Activated B cell treated with CpG ODN at 0.5 μM for 24 hours (primary cell): ENCODE measurements at regions not wholly inside any gene's neighbourhood (a gene's known extent, or its start where the extent isn't known, plus 50 kb on each side); places are given as distances from the start of the nearest gene placed in this dataset.

Source experiments
- ATAC-seq: fragments of 200-7000 bp; cut with Tn5 transposase; one replicate; pipeline ENCODE4 v1.10.0; 2021; ENCODE audit warnings: low read depth, mild to moderate bottlenecking, moderate library complexity
- CTCF ChIA-PET: fragments of 350-600 bp; sonication (Branson Sonifier 250); formaldehyde crosslinking; loops from one replicate; lab custom pipeline; 2021; ENCODE audit warnings: antibody characterized with exemption; lab: Charles Lee
- POLR2A ChIA-PET: fragments of 350-600 bp; sonication (Branson Sonifier 250); formaldehyde crosslinking; loops from one replicate; lab custom pipeline; 2021; ENCODE audit warnings: antibody characterized with exemption; lab: Charles Lee
- DNase-seq: peaks from one replicate; pipeline ENCODE4 v3.0.0; 2022
- H3K27ac Mint-ChIP-seq: one replicate; pipeline ENCODE4 v1.8.0; 2020; ENCODE audit warnings: mixed read lengths
- H3K27me3 Mint-ChIP-seq: one replicate; pipeline ENCODE4 v1.8.0; 2021; ENCODE audit warnings: mixed read lengths
- H3K36me3 Mint-ChIP-seq: one replicate; pipeline ENCODE4 v1.8.0; 2021; ENCODE audit warnings: low read depth, mixed read lengths
- H3K4me1 Mint-ChIP-seq: one replicate; pipeline ENCODE4 v1.8.0; 2021; ENCODE audit warnings: mixed read lengths
- H3K4me3 Mint-ChIP-seq: one replicate; pipeline ENCODE4 v1.8.0; 2020; ENCODE audit warnings: mild to moderate bottlenecking, mixed read lengths
- H3K9me3 Mint-ChIP-seq: one replicate; pipeline ENCODE4 v1.8.0; 2020; ENCODE audit warnings: mixed read lengths
- CTCF ChIP-seq: fragments of 200-600 bp; IDR thresholded peaks from one replicate; pipeline ENCODE4 v1.8.0; 2022; ENCODE audit warnings: antibody characterized with exemption, mild to moderate bottlenecking
- intact Hi-C: fragments of 100-400 bp; cut with micrococcal nuclease; formaldehyde crosslinking; loops from one replicate; pipeline ENCODE4 v1.15.1; 2024

DNA sequence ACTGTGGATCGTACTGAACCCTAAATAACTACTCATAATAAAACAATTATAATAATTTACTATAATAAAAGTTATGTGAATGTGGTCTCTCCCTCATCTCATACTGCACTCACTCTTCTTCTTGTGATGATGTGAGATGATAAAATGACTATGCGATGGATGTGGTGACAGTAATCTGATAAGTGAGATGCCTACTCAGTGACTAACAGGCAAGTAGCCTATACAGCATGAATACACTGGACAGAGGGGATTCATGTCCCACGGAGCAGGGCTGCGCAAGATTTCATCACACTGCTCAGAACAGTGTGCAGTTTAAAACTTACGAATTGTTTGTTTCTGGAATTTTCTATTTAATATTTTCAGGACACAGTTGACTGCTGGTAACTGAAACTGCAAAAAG lies 304.0 kb downstream of the DUSP10 start:
- intact Hi-C loops, result loop anchor here (5.0 kb wide), 1 partner anchor 281 kb away; no protein-coding TSS in a partner anchor
- ChIA-PET CTCF (no interaction called here), POLR2A (interaction anchor here (1.1 to 2.2 kb wide), 3 partner anchors 304 to 555 kb away, joined by 4 to 8 read pairs (median 6); partner anchors contain the start of gene DUSP10)
- no peak for DNase-seq
- no peak for TF ChIP-seq CTCF
- H3K4me1 Mint-ChIP-seq, result peaks cover 31% of the 10 kb centered on the region
- H3K36me3 Mint-ChIP-seq, result no peaks in the 10 kb centered on the region
- ATAC-seq, result no peak
- no peak overlapping the region for H3K27ac Mint-ChIP-seq
- H3K4me3 Mint-ChIP-seq, result no peak overlapping the region
- H3K9me3 Mint-ChIP-seq, result no peaks in the 10 kb centered on the region
- no peaks in the 10 kb centered on the region for H3K27me3 Mint-ChIP-seq

DNA sequence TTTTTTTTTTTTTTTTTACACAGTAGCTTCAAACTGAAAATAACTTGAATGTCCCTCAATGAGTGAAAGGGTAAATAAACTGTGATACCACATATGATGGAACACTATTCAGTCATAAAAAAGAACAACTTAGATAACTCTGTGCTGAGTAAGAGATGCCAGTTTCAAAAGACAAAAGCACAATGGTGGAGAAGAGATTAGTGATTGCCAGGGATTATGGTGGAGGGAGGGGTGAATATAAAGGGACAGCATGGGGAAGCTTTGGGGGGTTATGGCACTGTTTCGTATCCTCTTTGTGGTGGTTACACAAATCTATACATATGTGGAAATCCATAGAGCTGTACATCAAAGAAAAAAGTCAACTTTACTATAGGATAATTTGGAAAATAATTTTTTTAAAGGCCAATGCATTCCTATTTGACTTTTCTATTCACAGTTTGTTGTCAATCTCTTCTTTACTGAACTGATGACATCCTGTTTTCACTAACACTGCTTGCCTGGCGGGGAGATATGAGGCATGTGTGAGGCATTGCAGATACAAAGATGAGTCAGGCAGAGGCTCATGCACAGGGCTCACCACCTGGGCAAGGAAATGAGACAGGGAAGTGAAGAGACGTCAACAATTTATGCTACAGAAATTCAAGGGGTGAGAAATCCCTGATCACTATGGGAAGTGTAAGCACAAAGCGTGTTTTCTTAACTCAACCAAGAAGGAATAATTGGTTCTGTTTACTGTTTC lies 302.7 kb downstream of the DUSP10 start:
- Mint-ChIP-seq H3K27me3 (no peaks in the 10 kb centered on the region), H3K36me3 (no peaks in the 10 kb centered on the region), H3K27ac (peak overlapping the region; percentile 89), H3K9me3 (no peaks in the 10 kb centered on the region), H3K4me3 (peak overlapping the region; percentile 70), H3K4me1 (peaks cover 31% of the 10 kb centered on the region)
- ChIA-PET CTCF (interaction anchor here (0.9 to 1.1 kb wide), 3 partner anchors 563 to 564 kb away, joined by 3 to 9 read pairs (median 3); no protein-coding TSS in a partner anchor), POLR2A (interaction anchor here (1.1 to 2.2 kb wide), 6 partner anchors 303 to 561 kb away, joined by 3 to 21 read pairs (median 5); partner anchors contain the start of genes DUSP10 and HLX)
- DNase-seq (no peak), ATAC-seq (peak; percentile 86)
- intact Hi-C loops, result loop anchor here (1.0 to 5.0 kb wide), 4 partner anchors 282 to 393 kb away; no protein-coding TSS in a partner anchor
- no peak for TF ChIP-seq CTCF

GRCh38 chr1:221439747-221440501 lies 302.0 kb downstream of the DUSP10 start:
- H3K9me3 Mint-ChIP-seq, result no peaks in the 10 kb centered on the region
- no peak for DNase-seq
- peak overlapping the region; percentile 47 for H3K4me3 Mint-ChIP-seq
- peaks cover 29% of the 10 kb centered on the region for H3K4me1 Mint-ChIP-seq
- ChIA-PET CTCF (interaction anchor here (0.9 kb wide), 1 partner anchor 564 kb away, joined by 3 read pairs; no protein-coding TSS in a partner anchor), POLR2A (interaction anchor here (0.5 to 2.2 kb wide), 6 partner anchors 9 to 562 kb away, joined by 3 to 21 read pairs (median 4); partner anchors contain the start of genes DUSP10 and HLX)
- no peaks in the 10 kb centered on the region for H3K27me3 Mint-ChIP-seq
- TF ChIP-seq CTCF, result no peak
- H3K27ac Mint-ChIP-seq, result peak overlapping the region; percentile 89
- no peaks in the 10 kb centered on the region for H3K36me3 Mint-ChIP-seq
- ATAC-seq, result peak; percentile 70
- intact Hi-C loops, result loop anchor here (1.0 to 10.0 kb wide), 9 partner anchors 283 to 1272 kb away; partner anchors contain the start of genes AIDA, BROX and DUSP10

GRCh38 chr1:221440658-221441057 lies 301.2 kb downstream of the DUSP10 start:
- ChIA-PET POLR2A (interaction anchor here (0.5 to 1.3 kb wide), 3 partner anchors 34 to 371 kb away, joined by 3 to 4 read pairs (median 3); no protein-coding TSS in a partner anchor), CTCF (no interaction called here)
- Mint-ChIP-seq H3K4me1 (peaks cover 25% of the 10 kb centered on the region), H3K27me3 (peaks cover 2% of the 10 kb centered on the region), H3K9me3 (no peaks in the 10 kb centered on the region), H3K27ac (peak overlapping the region; percentile 89), H3K36me3 (no peaks in the 10 kb centered on the region), H3K4me3 (peak overlapping the region; percentile 47)
- peak; percentile 36 for ATAC-seq
- intact Hi-C loops, result loop anchor here (1.0 to 10.0 kb wide), 5 partner anchors 302 to 1272 kb away; partner anchors contain the start of genes AIDA, BROX and DUSP10
- no peak for TF ChIP-seq CTCF
- DNase-seq, result no peak
